ENCODE measurements at regions not wholly inside any gene's neighbourhood (a gene's known extent, or its start where the extent isn't known, plus 50 kb on each side); places are given as distances from the start of the nearest gene placed in this dataset.

GRCh38 chr7:32179567-32179966 is 109.4 kb upstream of the PDE1C start (continued):
- TF ChIP-seq TAF1 (IDR thresholded peaks at IDR 0.05; ENCODE audit: borderline replicate concordance, low read depth, low read length) (no peak), POLR2AphosphoS5 (IDR thresholded peaks at IDR 0.05; ENCODE audit: low read depth, low read length) (no peak), RXRA (IDR thresholded peaks at IDR 0.05; ENCODE audit: borderline replicate concordance, low read depth) (no peak), CHD2 (IDR thresholded peaks at IDR 0.05; ENCODE audit: low read length, partially characterized antibody) (no peak), MAX (IDR thresholded peaks at IDR 0.05; ENCODE audit: low read depth) (no peak), EZH2phosphoT487 (IDR thresholded peaks at IDR 0.05; ENCODE audit: borderline replicate concordance, low read depth) (no peak)

- Histone ChIP-seq H2AFZ (ENCODE audit: low read depth) (no peak overlapping the region), H3K9me3 (no peaks in the 10 kb centered on the region), H3K79me2 (ENCODE audit: insufficient read depth) (no peaks in the 10 kb centered on the region), H3K36me3 (replicated peaks in 1 of 2; ENCODE audit: control insufficient read depth in 1 of 2, insufficient read depth in 2 of 2, low read length in 1 of 2) (no peaks in the 10 kb centered on the region), H3K9me2 (no peaks in the 10 kb centered on the region), H3F3A (replicated peaks; ENCODE audit: insufficient read depth) (no peaks in the 10 kb centered on the region), H3K4me3 (ENCODE audit: low read depth in 2 of 2, low read length in 1 of 2) (no peak overlapping the region), H3K9ac (no peak overlapping the region), H3K27ac (ENCODE audit: low read depth in 2 of 2, low read length in 1 of 2) (no peak overlapping the region), H3K27me3 (ENCODE audit: insufficient read depth) (no peaks in the 10 kb centered on the region; the same call in 1 of the 2 replicates), H3K4me1 (ENCODE audit: control insufficient read depth in 1 of 2, insufficient read depth in 2 of 2, low read depth in 1 of 2, low read length in 1 of 2) (no peaks in the 10 kb centered on the region), H3K4me2 (no peak overlapping the region), H4K20me1 (ENCODE audit: insufficient read depth) (no peaks in the 10 kb centered on the region)
- TF ChIP-seq PBX3 (IDR thresholded peaks at IDR 0.05) (no peak), RAD21 (IDR thresholded peaks at IDR 0.05; ENCODE audit: low read length) (no peak), IRF3 (IDR thresholded peaks at IDR 0.05; ENCODE audit: low read depth, low read length) (no peak), CHD2 (IDR thresholded peaks at IDR 0.05; ENCODE audit: low read length, partially characterized antibody) (no peak), POLR2AphosphoS5 (IDR thresholded peaks at IDR 0.05; ENCODE audit: low read depth, low read length) (no peak), CTCF (IDR thresholded peaks at IDR 0.05) (no peak), TEAD4 (IDR thresholded peaks at IDR 0.05; ENCODE audit: borderline replicate concordance, insufficient read depth) (no peak), USF1 (IDR thresholded peaks at IDR 0.05; ENCODE audit: borderline replicate concordance, low read depth) (no peak), MEF2A (IDR thresholded peaks at IDR 0.05; ENCODE audit: borderline replicate concordance, low read depth) (no peak), EZH2phosphoT487 (IDR thresholded peaks at IDR 0.05; ENCODE audit: borderline replicate concordance, low read depth) (no peak), NRF1 (IDR thresholded peaks at IDR 0.05; ENCODE audit: low read depth, low read length) (no peak), TCF12 (IDR thresholded peaks at IDR 0.05) (no peak), RXRA (IDR thresholded peaks at IDR 0.05; ENCODE audit: borderline replicate concordance, low read depth) (no peak), SIN3A (IDR thresholded peaks at IDR 0.05; ENCODE audit: borderline replicate concordance, low read depth, low read length) (no peak)
- CTCF ChIA-PET = interaction anchor here (1.4 kb wide), 1 partner anchor 32 kb away, joined by 4 read pairs; no protein-coding TSS in a partner anchor
- DNase-seq = no peak
- POLR2A ChIA-PET = no interaction called here
- 33% methylated on average over 7 of the region's 7 CpGs for WGBS (ENCODE audit: low lambda C conversion rate)
Observed at GRCh38 chr7:32178677-32179366, 108.6 kb upstream of the PDE1C start.

Data from SK-N-SH (cell line).